ENCODE measurements at regions not wholly inside any gene's neighbourhood (a gene's known extent, or its start where the extent isn't known, plus 50 kb on each side); places are given as distances from the start of the nearest gene placed in this dataset.
A peak's percentile ranks its signal among the peaks of the same experiment; 100 is the strongest.

DNA sequence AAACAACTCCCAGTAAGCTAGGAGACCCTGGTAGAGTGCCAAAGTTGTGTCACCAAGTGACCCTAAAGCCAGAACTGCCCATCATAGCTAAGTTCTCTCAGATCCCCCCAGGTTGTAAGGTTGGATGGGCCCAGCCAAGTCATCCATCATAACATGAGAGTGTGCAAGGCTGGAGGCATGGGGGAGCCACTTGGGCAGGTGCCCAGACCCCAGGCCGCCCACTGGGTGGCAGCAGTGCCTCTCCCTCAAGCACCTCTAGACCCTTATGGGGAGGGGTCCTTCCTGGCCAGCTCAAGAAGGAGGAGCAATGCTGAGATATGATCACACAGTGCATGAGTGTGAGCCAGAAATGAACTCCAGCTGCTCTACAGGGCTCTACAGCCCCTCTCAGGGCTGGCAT lies 154.5 kb downstream of the MYLK4 start:
- ChIA-PET RAD21 (ENCODE audit: low non-redundant PET in 1 of 2, low total read pairs in 2 of 2, uncharacterized antibody in 2 of 2, unreplicated experiment in 2 of 2) (no interaction called here), POLR2A (no interaction called here), CTCF (interaction anchor here (0.8 kb wide), 1 partner anchor 38 kb away, joined by 4 read pairs; no protein-coding TSS in a partner anchor)
- no peaks in the 10 kb centered on the region for H3K4me1 ChIP-seq (ENCODE audit: control insufficient read depth in 1 of 2, insufficient read depth in 2 of 2, low read length in 2 of 2)
- no peaks in the 10 kb centered on the region for H3K36me3 ChIP-seq (ENCODE audit: control insufficient read depth in 1 of 2, insufficient read depth in 2 of 2, low read length in 2 of 2)
- no peak overlapping the region for H3K4me3 ChIP-seq (replicated peaks in 1 of 2; ENCODE audit: low read depth in 1 of 2, low read length in 2 of 2)
- H3K27ac ChIP-seq (ENCODE audit: low read depth, low read length): no peak overlapping the region
- intact Hi-C loops (cut with micrococcal nuclease): loop anchor here (1.0 kb wide), 1 partner anchor 38 kb away; no protein-coding TSS in a partner anchor
- H3K9ac ChIP-seq (ENCODE audit: low read length): no peak overlapping the region
- DNase-seq (ENCODE audit: low read depth, low spot score): no peak
- no peaks in the 10 kb centered on the region for H3K9me3 ChIP-seq (ENCODE audit: control insufficient read depth in 1 of 2, insufficient read depth in 1 of 2, low read depth in 1 of 2, low read length in 2 of 2)
- TF ChIP-seq RAD21 (IDR thresholded peaks at IDR 0.05; ENCODE audit: low read depth) (peak; percentile 73), FOSL1 (IDR thresholded peaks at IDR 0.05; ENCODE audit: low read depth) (no peak)
- TF ChIP-seq, protein P1, sequence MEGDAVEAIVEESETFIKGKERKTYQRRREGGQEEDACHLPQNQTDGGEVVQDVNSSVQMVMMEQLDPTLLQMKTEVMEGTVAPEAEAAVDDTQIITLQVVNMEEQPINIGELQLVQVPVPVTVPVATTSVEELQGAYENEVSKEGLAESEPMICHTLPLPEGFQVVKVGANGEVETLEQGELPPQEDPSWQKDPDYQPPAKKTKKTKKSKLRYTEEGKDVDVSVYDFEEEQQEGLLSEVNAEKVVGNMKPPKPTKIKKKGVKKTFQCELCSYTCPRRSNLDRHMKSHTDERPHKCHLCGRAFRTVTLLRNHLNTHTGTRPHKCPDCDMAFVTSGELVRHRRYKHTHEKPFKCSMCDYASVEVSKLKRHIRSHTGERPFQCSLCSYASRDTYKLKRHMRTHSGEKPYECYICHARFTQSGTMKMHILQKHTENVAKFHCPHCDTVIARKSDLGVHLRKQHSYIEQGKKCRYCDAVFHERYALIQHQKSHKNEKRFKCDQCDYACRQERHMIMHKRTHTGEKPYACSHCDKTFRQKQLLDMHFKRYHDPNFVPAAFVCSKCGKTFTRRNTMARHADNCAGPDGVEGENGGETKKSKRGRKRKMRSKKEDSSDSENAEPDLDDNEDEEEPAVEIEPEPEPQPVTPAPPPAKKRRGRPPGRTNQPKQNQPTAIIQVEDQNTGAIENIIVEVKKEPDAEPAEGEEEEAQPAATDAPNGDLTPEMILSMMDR (IDR thresholded peaks at IDR 0.05 in 2 of 3, conservative IDR thresholded peaks at IDR 0.05 in 1 of 3; ENCODE audit: borderline replicate concordance in 1 of 3, insufficient read depth in 1 of 3, low read depth in 2 of 3, low read length in 2 of 3): peak; percentile 55 to 57 (median 57)
- ATAC-seq: peak; percentile 63
- no peaks in the 10 kb centered on the region for H3K27me3 ChIP-seq (ENCODE audit: insufficient read depth, low read length)
- no peak overlapping the region for H2AFZ ChIP-seq (ENCODE audit: low read depth, low read length, poor library complexity, severe bottlenecking)
- no peak overlapping the region for H3K4me2 ChIP-seq (ENCODE audit: low read length)
- no peaks in the 10 kb centered on the region for H3K9me2 ChIP-seq (ENCODE audit: insufficient read depth)
- H3K79me2 ChIP-seq (ENCODE audit: insufficient read depth, low read length): no peaks in the 10 kb centered on the region
- no TSS peak for BruUV-seq (replicated peaks)
- no peaks in the 10 kb centered on the region for H4K20me1 ChIP-seq (ENCODE audit: insufficient read depth)

DNA sequence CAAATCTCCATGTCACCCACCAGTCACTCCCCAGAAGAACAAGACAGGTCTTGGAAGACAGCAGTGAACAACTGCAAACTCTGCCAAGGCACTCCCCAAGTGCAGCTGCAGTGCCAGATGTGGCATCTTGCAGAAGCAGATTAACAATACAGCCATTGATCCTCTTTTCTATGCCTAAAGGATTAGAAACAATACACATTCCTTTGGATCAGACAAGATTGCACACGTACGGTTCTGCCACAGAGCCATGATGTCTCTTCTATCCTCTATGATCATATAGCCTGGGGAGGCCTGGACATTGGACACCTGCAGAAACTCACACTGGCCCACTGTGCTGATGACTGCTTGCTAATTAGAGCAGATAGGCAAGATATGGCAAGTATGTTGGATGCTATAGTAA lies 155.9 kb downstream of the MYLK4 start:
- no peak overlapping the region for H3K4me3 ChIP-seq (replicated peaks in 1 of 2; ENCODE audit: low read depth in 1 of 2, low read length in 2 of 2)
- no peaks in the 10 kb centered on the region for H3K79me2 ChIP-seq (ENCODE audit: insufficient read depth, low read length)
- intact Hi-C loops (cut with micrococcal nuclease): no loop called here
- no peak overlapping the region for H3K9ac ChIP-seq (ENCODE audit: low read length)
- DNase-seq (ENCODE audit: low read depth, low spot score) (no peak), ATAC-seq (no peak)
- H3K27me3 ChIP-seq (ENCODE audit: insufficient read depth, low read length): no peaks in the 10 kb centered on the region
- no peaks in the 10 kb centered on the region for H3K4me1 ChIP-seq (ENCODE audit: control insufficient read depth in 1 of 2, insufficient read depth in 2 of 2, low read length in 2 of 2)
- no peak overlapping the region for H3K27ac ChIP-seq (ENCODE audit: low read depth, low read length)
- no peaks in the 10 kb centered on the region for H3K9me3 ChIP-seq (ENCODE audit: control insufficient read depth in 1 of 2, insufficient read depth in 1 of 2, low read depth in 1 of 2, low read length in 2 of 2)
- H3K4me2 ChIP-seq (ENCODE audit: low read length): no peak overlapping the region
- no peaks in the 10 kb centered on the region for H3K36me3 ChIP-seq (ENCODE audit: control insufficient read depth in 1 of 2, insufficient read depth in 2 of 2, low read length in 2 of 2)
- H3K9me2 ChIP-seq (ENCODE audit: insufficient read depth): no peaks in the 10 kb centered on the region
- no peaks in the 10 kb centered on the region for H4K20me1 ChIP-seq (ENCODE audit: insufficient read depth)
- ChIA-PET CTCF (no interaction called here), POLR2A (no interaction called here), RAD21 (ENCODE audit: low non-redundant PET in 1 of 2, low total read pairs in 2 of 2, uncharacterized antibody in 2 of 2, unreplicated experiment in 2 of 2) (no interaction called here)
- H2AFZ ChIP-seq (ENCODE audit: low read depth, low read length, poor library complexity, severe bottlenecking): no peak overlapping the region
- BruUV-seq (replicated peaks): no TSS peak
- TF ChIP-seq EGR1 (IDR thresholded peaks at IDR 0.05; ENCODE audit: low read depth): no peak
- no peak for TF ChIP-seq FOSL1 (IDR thresholded peaks at IDR 0.05; ENCODE audit: low read depth)
- no peak for TF ChIP-seq ZFX (IDR thresholded peaks at IDR 0.05)
- TF ChIP-seq ZNF274 (IDR thresholded peaks at IDR 0.05; ENCODE audit: low read depth, low read length): no peak
- TF ChIP-seq CBX3 (IDR thresholded peaks at IDR 0.05; ENCODE audit: low read depth): no peak
- TF ChIP-seq, protein P2, sequence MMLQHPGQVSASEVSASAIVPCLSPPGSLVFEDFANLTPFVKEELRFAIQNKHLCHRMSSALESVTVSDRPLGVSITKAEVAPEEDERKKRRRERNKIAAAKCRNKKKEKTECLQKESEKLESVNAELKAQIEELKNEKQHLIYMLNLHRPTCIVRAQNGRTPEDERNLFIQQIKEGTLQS (IDR thresholded peaks at IDR 0.05): no peak
- TF ChIP-seq JUND (IDR thresholded peaks at IDR 0.05): no peak
- no peak for TF ChIP-seq TCF7L2 (IDR thresholded peaks at IDR 0.05; ENCODE audit: borderline replicate concordance, extremely low read depth, insufficient read depth, insufficient read length)
- TF ChIP-seq SIN3A (IDR thresholded peaks at IDR 0.05; ENCODE audit: low read depth): no peak
- TF ChIP-seq, protein P3, sequence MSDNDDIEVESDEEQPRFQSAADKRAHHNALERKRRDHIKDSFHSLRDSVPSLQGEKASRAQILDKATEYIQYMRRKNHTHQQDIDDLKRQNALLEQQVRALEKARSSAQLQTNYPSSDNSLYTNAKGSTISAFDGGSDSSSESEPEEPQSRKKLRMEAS (IDR thresholded peaks at IDR 0.05): no peak
- no peak for TF ChIP-seq SP1 (IDR thresholded peaks at IDR 0.05; ENCODE audit: low read depth)
- no peak for TF ChIP-seq YY1 (IDR thresholded peaks at IDR 0.05; ENCODE audit: extremely low read depth, insufficient replicate concordance, low read depth, low read length)
- no peak for TF ChIP-seq EZH2phosphoT487 (IDR thresholded peaks at IDR 0.05; ENCODE audit: borderline replicate concordance)
- no peak for TF ChIP-seq ELF1 (IDR thresholded peaks at IDR 0.05; ENCODE audit: borderline replicate concordance, low read depth)
- TF ChIP-seq, protein P4, sequence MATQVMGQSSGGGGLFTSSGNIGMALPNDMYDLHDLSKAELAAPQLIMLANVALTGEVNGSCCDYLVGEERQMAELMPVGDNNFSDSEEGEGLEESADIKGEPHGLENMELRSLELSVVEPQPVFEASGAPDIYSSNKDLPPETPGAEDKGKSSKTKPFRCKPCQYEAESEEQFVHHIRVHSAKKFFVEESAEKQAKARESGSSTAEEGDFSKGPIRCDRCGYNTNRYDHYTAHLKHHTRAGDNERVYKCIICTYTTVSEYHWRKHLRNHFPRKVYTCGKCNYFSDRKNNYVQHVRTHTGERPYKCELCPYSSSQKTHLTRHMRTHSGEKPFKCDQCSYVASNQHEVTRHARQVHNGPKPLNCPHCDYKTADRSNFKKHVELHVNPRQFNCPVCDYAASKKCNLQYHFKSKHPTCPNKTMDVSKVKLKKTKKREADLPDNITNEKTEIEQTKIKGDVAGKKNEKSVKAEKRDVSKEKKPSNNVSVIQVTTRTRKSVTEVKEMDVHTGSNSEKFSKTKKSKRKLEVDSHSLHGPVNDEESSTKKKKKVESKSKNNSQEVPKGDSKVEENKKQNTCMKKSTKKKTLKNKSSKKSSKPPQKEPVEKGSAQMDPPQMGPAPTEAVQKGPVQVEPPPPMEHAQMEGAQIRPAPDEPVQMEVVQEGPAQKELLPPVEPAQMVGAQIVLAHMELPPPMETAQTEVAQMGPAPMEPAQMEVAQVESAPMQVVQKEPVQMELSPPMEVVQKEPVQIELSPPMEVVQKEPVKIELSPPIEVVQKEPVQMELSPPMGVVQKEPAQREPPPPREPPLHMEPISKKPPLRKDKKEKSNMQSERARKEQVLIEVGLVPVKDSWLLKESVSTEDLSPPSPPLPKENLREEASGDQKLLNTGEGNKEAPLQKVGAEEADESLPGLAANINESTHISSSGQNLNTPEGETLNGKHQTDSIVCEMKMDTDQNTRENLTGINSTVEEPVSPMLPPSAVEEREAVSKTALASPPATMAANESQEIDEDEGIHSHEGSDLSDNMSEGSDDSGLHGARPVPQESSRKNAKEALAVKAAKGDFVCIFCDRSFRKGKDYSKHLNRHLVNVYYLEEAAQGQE (IDR thresholded peaks at IDR 0.05; ENCODE audit: low read depth): no peak

Measured in HCT116 (cell line).